HepG2 (cell line): ENCODE measurements at regions not wholly inside any gene's neighbourhood (a gene's known extent, or its start where the extent isn't known, plus 50 kb on each side); places are given as distances from the start of the nearest gene placed in this dataset.

Source experiments
- ATAC-seq: fragments of 200-7000 bp; cut with Tn5 transposase; 3 replicates; pipeline ENCODE4 v1.9.1; 2020; ENCODE audit warnings: mild to moderate bottlenecking, moderate library complexity
- BruUV-seq: library from RNA; stranded (reverse); fragments of 400-500 nt; replicated peaks from 2 replicates; lab custom pipeline; 2021; lab: Mats Ljungman, UMichigan
- CTCF ChIA-PET: fragments of 300-600 bp; formaldehyde crosslinking; extraction: SDS; loops from one replicate; lab custom pipeline; 2021; ENCODE audit warnings: low total read pairs, inconsistent platforms, low intra/inter-chr PET ratio; lab: Yijun Ruan, JAX
- POLR2A ChIA-PET: fragments of 350-600 bp; sonication (Branson Sonifier 250); formaldehyde crosslinking; loops from one replicate; lab custom pipeline; 2020; ENCODE audit warnings: antibody characterized with exemption, inconsistent platforms; lab: Yijun Ruan, JAX
- DNase-seq: peaks from one replicate; pipeline ENCODE4 v3.0.0-alpha.2; 2015; ENCODE audit warnings: low spot score
- FAIRE-seq: peaks from 3 replicates; lab custom pipeline; 2011; peaks lifted over from hg19 to GRCh38; lab: Jason Lieb, UNC
- H2AFZ ChIP-seq: one replicate; pipeline ENCODE4 v1.6.1; 2011; ENCODE audit warnings: low read length, inconsistent platforms
- H3K27ac ChIP-seq: fragments of 300-600 bp; 3 replicates; pipeline ENCODE4 v1.8.0; 2011; ENCODE audit warnings: mixed run types, mild to moderate bottlenecking, mixed read lengths, low read length, inconsistent platforms; ENCODE audit not compliant: insufficient read depth; ENCODE audit errors: extremely low read length
- H3K27me3 ChIP-seq, 2 experiments: fragments of 200-600 bp in 1 of 2; 2 replicates in 1 of 2; 3 replicates in 1 of 2; pipeline versions ENCODE4 v1.6.0 to v1.8.0; 2011; ENCODE audit warnings: low read length in 2 of 2, mild to moderate bottlenecking in 2 of 2, moderate library complexity in 2 of 2, inconsistent platforms in 1 of 2; ENCODE audit not compliant: insufficient read depth in 2 of 2, control insufficient read depth in 1 of 2
- H3K36me3 ChIP-seq, 2 experiments: fragments of 200-600 bp in 1 of 2; replicated peaks in 1 of 2; 2 replicates in 1 of 2; 3 replicates in 1 of 2; pipeline versions ENCODE4 v1.5.1 to v1.8.0; 2011; ENCODE audit warnings: low read length in 2 of 2, inconsistent platforms in 1 of 2; ENCODE audit not compliant: insufficient read depth in 2 of 2, control insufficient read depth in 1 of 2
- H3K4me1 ChIP-seq: 2 replicates; pipeline ENCODE4 v1.5.1; 2012; ENCODE audit warnings: low read length, inconsistent platforms; ENCODE audit not compliant: insufficient read depth
- H3K4me2 ChIP-seq: 2 replicates; pipeline ENCODE4 v1.6.0; 2011; ENCODE audit warnings: low read depth, low read length, inconsistent platforms
- H3K4me3 ChIP-seq, 3 experiments: fragments of 200-600 bp in 1 of 3; sonication (generic), shearing (Covaris generic) in 1 of 3; replicated peaks in 1 of 3; 2 replicates each; pipeline ENCODE4 v1.5.1; 2011 to 2016; ENCODE audit warnings: low read length in 3 of 3, inconsistent platforms in 2 of 3, low read depth in 2 of 3, mild to moderate bottlenecking in 2 of 3, control low read depth in 1 of 3, mixed read lengths in 1 of 3; ENCODE audit not compliant: insufficient read depth in 1 of 3
- H3K79me2 ChIP-seq: one replicate; pipeline ENCODE4 v1.6.1; 2011; ENCODE audit warnings: low read length, inconsistent platforms; ENCODE audit not compliant: insufficient read depth
- H3K9ac ChIP-seq: 2 replicates; pipeline ENCODE4 v1.6.0; 2011; ENCODE audit warnings: mild to moderate bottlenecking, low read depth, low read length, inconsistent platforms; ENCODE audit not compliant: insufficient read depth
- H3K9me3 ChIP-seq: 2 replicates; pipeline ENCODE4 v1.5.1; 2012; ENCODE audit warnings: mild to moderate bottlenecking, low read length
- H4K20me1 ChIP-seq: 2 replicates; pipeline ENCODE4 v1.6.0; 2011; ENCODE audit warnings: inconsistent platforms, mild to moderate bottlenecking, low read length, moderate library complexity; ENCODE audit not compliant: insufficient read depth
- EHMT2 ChIP-seq: fragments of 200-600 bp; sonication (generic); IDR thresholded peaks from 2 replicates; pipeline ENCODE4 v1.7.0; 2017; ENCODE audit warnings: antibody characterized with exemption, low read depth, low read length, borderline replicate concordance
- HES4 ChIP-seq: sonication (generic); formaldehyde crosslinking; IDR thresholded peaks from 2 replicates; pipeline ENCODE4 v1.9.0; 2021; ENCODE audit warnings: mild to moderate bottlenecking, missing genetic modification reagents, borderline replicate concordance
- MXD1 ChIP-seq: sonication (generic); formaldehyde crosslinking; IDR thresholded peaks from 2 replicates; pipeline ENCODE4 v1.4.0; 2020; ENCODE audit warnings: mild to moderate bottlenecking, missing genetic modification reagents
- NCOA2 ChIP-seq: sonication (generic); formaldehyde crosslinking; IDR thresholded peaks from 2 replicates; pipeline ENCODE4 v1.8.0; 2022; ENCODE audit warnings: inconsistent platforms
- NFATC3 ChIP-seq: sonication (generic); formaldehyde crosslinking; IDR thresholded peaks from 2 replicates; pipeline ENCODE4 v1.5.1; 2020; ENCODE audit warnings: mild to moderate bottlenecking, missing genetic modification reagents
- RBM39 ChIP-seq: fragments of 200-400 bp; formaldehyde crosslinking; IDR thresholded peaks from one replicate; pipeline ENCODE4 v1.6.1; 2018; ENCODE audit warnings: antibody characterized with exemption, mild to moderate bottlenecking, low read depth, low read length; ENCODE audit not compliant: poor library complexity, severe bottlenecking
- SP140L ChIP-seq: sonication (generic); formaldehyde crosslinking; IDR thresholded peaks from 2 replicates; pipeline ENCODE4 v1.4.0; 2020; ENCODE audit warnings: missing genetic modification reagents, borderline replicate concordance
- STAT5B ChIP-seq: sonication (generic); formaldehyde crosslinking; IDR thresholded peaks from 2 replicates; pipeline ENCODE4 v1.4.0; 2020; ENCODE audit warnings: missing genetic modification reagents
- ZNF350 ChIP-seq: sonication (generic); formaldehyde crosslinking; IDR thresholded peaks from 2 replicates; pipeline ENCODE4 v1.4.0; 2020; ENCODE audit warnings: mild to moderate bottlenecking, low read depth, missing genetic modification reagents, borderline replicate concordance
- ZNF580 ChIP-seq: IDR thresholded peaks from 2 replicates; pipeline ENCODE4 v1.6.1; 2016; ENCODE audit warnings: low read depth, borderline replicate concordance
- ZNF737 ChIP-seq: sonication (generic); formaldehyde crosslinking; IDR thresholded peaks from 2 replicates; pipeline ENCODE4 v1.5.0; 2020; ENCODE audit warnings: missing genetic modification reagents, mild to moderate bottlenecking, borderline replicate concordance
- WGBS: methylation state at CpG from one replicate; pipeline ENCODE4 v1.1.6; 2017; ENCODE audit warnings: low lambda C conversion rate; 5-methylcytosine and 5-hydroxymethylcytosine counted together
- in situ Hi-C: cut with HindIII; loops from 2 replicates; pipeline ENCODE4 v1.10.0; 2017; ENCODE audit warnings: low pct_unique_long_range_greater_than_20kb; ENCODE audit not compliant: extremely low pct_ligation_motif_present
- intact Hi-C: fragments of 100-400 bp; cut with micrococcal nuclease; formaldehyde crosslinking; loops from one replicate; pipeline ENCODE4 v1.10.0; 2022; ENCODE audit not compliant: unreplicated experiment

GRCh38 chr2:37589298-37589697 is 82.1 kb downstream of the CDC42EP3 start:
- Histone ChIP-seq H3K27ac (no peak overlapping the region), H3K9ac (no peak overlapping the region), H3K4me2 (no peak overlapping the region), H2AFZ (no peak overlapping the region), H3K36me3 (no peaks in the 10 kb centered on the region), H3K4me1 (no peaks in the 10 kb centered on the region)
- 10% methylated on average over 3 of the region's 3 CpGs for WGBS
- in situ Hi-C loops: no loop called here
- FAIRE-seq (no peak), ATAC-seq (no peak)
- CTCF ChIA-PET: no interaction called here
- TF ChIP-seq ZNF350 (CRISPR knock-in tag): no peak
- TF ChIP-seq HES4 (CRISPR knock-in tag): no peak
- TF ChIP-seq SP140L: no peak
- no peak for TF ChIP-seq NCOA2 (CRISPR knock-in tag)
- no peak for TF ChIP-seq EHMT2
- no peak for TF ChIP-seq RBM39
- TF ChIP-seq MXD1: no peak
- TF ChIP-seq NFATC3: no peak
- no peak for TF ChIP-seq ZNF737 (CRISPR knock-in tag)
- TF ChIP-seq STAT5B (CRISPR knock-in tag): no peak
- no peak for TF ChIP-seq ZNF580 (CRISPR knock-in tag)
- TF ChIP-seq, all 625 proteins: peak for 0
- Histone ChIP-seq H3K79me2 (no peaks in the 10 kb centered on the region), H3K9me3 (peaks cover 9% of the 10 kb centered on the region; the same call in 1 of the 2 replicates), H3K4me3 (no peak overlapping the region), H3K27me3 (no peaks in the 10 kb centered on the region; a peak in 3 of 5 replicates), H4K20me1 (no peaks in the 10 kb centered on the region)
- no TSS peak for BruUV-seq
- intact Hi-C loops: no loop called here
- POLR2A ChIA-PET: no interaction called here
- no peak for DNase-seq
